Type B pancreatic cell (in vitro differentiated cells): ENCODE measurements at regions not wholly inside any gene's neighbourhood (a gene's known extent, or its start where the extent isn't known, plus 50 kb on each side); places are given as distances from the start of the nearest gene placed in this dataset.

Experiments used
- DNase-seq: peaks from one replicate; pipeline ENCODE4 v3.0.0; 2021; ENCODE audit warnings: mixed read lengths; ENCODE audit not compliant: unreplicated experiment; ENCODE audit errors: extremely low spot score
- H3K27ac Mint-ChIP-seq: 2 replicates; pipeline ENCODE4 v1.8.0; 2021; ENCODE audit warnings: mild to moderate bottlenecking, mixed read lengths
- H3K27me3 Mint-ChIP-seq: 2 replicates; pipeline ENCODE4 v1.8.0; 2021; ENCODE audit warnings: mixed read lengths
- H3K36me3 Mint-ChIP-seq: 2 replicates; pipeline ENCODE4 v1.8.0; 2021; ENCODE audit warnings: mixed read lengths
- H3K4me1 Mint-ChIP-seq: one replicate; pipeline ENCODE4 v1.8.0; 2021; ENCODE audit warnings: mixed read lengths; ENCODE audit not compliant: unreplicated experiment
- H3K4me3 Mint-ChIP-seq: 2 replicates; pipeline ENCODE4 v1.8.0; 2021; ENCODE audit warnings: mild to moderate bottlenecking, mixed read lengths
- H3K9me3 Mint-ChIP-seq: 2 replicates; pipeline ENCODE4 v1.8.0; 2021; ENCODE audit warnings: mixed read lengths
- TF ChIP-seq, protein P1 (sequence below): fragments of 200-600 bp; sonication (generic); conservative IDR thresholded peaks from 2 replicates; pipeline ENCODE4 v1.5.0; 2021; ENCODE audit warnings: antibody characterized with exemption, mild to moderate bottlenecking

DNA sequence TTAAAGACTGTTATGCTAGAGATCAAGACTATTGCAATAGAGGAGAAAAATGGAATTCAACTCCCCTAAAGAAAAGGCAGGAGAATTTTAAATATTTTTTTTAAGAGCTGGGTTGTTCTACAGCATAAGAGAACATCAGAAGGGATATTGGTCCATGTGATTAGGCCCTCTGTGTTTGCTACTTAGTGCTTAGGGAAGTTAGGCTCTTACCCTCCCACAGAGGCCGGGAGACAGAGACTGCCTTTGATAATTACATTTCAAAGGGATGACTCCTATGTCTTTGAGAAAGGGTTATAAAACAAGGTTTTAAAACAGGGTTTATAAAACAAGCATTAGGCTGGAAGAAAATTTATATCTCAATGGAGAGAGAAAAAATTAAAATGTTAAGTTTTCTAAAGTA lies 1248.1 kb upstream of the PCDH20 start:
- H3K9me3 Mint-ChIP-seq, result no peaks in the 10 kb centered on the region
- H3K27ac Mint-ChIP-seq, result no peak overlapping the region
- H3K27me3 Mint-ChIP-seq, result no peaks in the 10 kb centered on the region
- DNase-seq, result no peak
- TF ChIP-seq, protein P1, sequence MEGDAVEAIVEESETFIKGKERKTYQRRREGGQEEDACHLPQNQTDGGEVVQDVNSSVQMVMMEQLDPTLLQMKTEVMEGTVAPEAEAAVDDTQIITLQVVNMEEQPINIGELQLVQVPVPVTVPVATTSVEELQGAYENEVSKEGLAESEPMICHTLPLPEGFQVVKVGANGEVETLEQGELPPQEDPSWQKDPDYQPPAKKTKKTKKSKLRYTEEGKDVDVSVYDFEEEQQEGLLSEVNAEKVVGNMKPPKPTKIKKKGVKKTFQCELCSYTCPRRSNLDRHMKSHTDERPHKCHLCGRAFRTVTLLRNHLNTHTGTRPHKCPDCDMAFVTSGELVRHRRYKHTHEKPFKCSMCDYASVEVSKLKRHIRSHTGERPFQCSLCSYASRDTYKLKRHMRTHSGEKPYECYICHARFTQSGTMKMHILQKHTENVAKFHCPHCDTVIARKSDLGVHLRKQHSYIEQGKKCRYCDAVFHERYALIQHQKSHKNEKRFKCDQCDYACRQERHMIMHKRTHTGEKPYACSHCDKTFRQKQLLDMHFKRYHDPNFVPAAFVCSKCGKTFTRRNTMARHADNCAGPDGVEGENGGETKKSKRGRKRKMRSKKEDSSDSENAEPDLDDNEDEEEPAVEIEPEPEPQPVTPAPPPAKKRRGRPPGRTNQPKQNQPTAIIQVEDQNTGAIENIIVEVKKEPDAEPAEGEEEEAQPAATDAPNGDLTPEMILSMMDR, result no peak
- no peak overlapping the region for H3K4me3 Mint-ChIP-seq
- H3K4me1 Mint-ChIP-seq, result peaks cover 11% of the 10 kb centered on the region
- no peaks in the 10 kb centered on the region for H3K36me3 Mint-ChIP-seq

DNA sequence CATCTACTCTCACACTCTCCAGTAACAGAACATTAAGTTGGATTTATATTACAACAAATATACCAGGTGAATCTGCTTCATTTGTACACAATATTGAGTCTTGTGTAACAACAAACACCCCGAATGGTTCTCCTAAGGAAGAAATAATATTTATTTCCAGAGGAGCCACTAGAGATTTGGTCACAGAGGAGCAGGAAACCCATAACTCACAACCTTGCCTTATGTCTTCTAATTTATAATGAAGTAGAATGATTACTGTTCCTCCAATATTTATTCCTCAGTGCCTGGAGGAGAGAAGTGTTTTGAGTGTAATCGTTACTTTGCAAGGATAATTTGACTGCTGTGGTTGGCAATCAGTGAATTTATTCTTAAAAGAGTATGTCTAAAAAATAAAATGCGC lies 1243.7 kb upstream of the PCDH20 start:
- H3K27ac Mint-ChIP-seq, result no peak overlapping the region
- TF ChIP-seq, protein P1, result no peak
- peaks cover 11% of the 10 kb centered on the region for H3K4me1 Mint-ChIP-seq
- peaks cover 5% of the 10 kb centered on the region for H3K9me3 Mint-ChIP-seq
- H3K4me3 Mint-ChIP-seq, result no peak overlapping the region
- no peak for DNase-seq
- H3K27me3 Mint-ChIP-seq, result no peaks in the 10 kb centered on the region
- no peaks in the 10 kb centered on the region for H3K36me3 Mint-ChIP-seq

DNA sequence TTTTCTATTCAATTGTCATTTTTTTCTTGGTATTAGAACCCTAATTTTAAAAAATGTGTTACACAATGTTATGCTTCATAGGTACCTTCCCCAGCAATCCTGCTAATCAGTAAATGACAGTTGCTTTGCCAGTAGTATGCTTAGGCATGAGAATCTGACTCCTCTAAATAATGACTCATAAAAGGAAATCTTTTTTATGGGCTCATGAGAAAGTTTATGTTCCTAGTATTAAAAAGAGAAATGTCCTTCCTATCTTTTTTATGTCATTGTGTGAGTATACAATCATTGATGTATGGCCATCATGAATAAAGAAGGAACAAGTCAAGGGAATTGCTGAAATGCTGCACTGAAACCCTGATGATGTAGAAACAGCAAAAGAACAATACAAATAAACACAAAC lies 1237.7 kb upstream of the PCDH20 start:
- peaks cover 5% of the 10 kb centered on the region for H3K9me3 Mint-ChIP-seq
- TF ChIP-seq, protein P1, result no peak
- no peaks in the 10 kb centered on the region for H3K27me3 Mint-ChIP-seq
- no peaks in the 10 kb centered on the region for H3K36me3 Mint-ChIP-seq
- DNase-seq, result no peak
- no peak overlapping the region for H3K4me3 Mint-ChIP-seq
- no peaks in the 10 kb centered on the region for H3K4me1 Mint-ChIP-seq
- no peak overlapping the region for H3K27ac Mint-ChIP-seq

DNA sequence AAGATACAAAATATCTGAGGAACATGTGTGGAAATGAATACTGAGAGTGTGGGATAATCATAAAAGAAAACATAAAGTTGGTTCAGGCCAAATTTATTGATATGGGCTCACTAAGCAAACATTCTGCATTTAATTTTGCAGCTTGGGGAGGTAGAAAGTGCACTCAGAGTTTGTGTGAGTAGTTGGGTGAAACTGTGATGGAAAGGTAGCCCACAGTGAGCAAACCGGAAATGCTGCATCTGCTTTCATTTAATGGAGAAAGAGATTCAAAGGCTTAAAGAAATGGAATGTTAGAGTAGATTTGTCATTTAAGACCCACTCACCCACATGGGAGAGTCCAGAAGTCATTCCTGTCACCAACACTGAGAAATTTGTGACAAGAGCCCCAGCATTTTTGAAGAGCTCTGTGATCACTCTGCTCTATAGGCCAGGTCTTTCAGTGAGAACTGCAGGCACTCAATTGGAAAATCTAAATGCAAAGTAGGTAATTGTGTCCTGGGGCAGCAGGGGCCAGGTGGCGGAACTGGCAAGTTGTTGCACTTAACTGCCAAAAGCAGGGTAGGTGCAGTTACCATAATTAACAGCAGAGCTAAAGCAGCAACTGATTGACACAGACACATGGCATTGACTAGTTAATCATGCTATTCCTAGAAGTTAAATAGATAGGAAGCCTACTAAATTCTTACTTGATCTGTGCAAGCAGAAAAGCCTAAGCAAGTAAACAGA lies 1228.3 kb upstream of the PCDH20 start:
- Mint-ChIP-seq H3K36me3 (peaks cover 8% of the 10 kb centered on the region), H3K27ac (peak overlapping the region; percentile 81), H3K4me1 (peaks cover 11% of the 10 kb centered on the region), H3K9me3 (peaks cover 16% of the 10 kb centered on the region), H3K4me3 (peak overlapping the region; percentile 7), H3K27me3 (no peaks in the 10 kb centered on the region)
- DNase-seq, result no peak
- TF ChIP-seq, protein P1, result no peak

DNA sequence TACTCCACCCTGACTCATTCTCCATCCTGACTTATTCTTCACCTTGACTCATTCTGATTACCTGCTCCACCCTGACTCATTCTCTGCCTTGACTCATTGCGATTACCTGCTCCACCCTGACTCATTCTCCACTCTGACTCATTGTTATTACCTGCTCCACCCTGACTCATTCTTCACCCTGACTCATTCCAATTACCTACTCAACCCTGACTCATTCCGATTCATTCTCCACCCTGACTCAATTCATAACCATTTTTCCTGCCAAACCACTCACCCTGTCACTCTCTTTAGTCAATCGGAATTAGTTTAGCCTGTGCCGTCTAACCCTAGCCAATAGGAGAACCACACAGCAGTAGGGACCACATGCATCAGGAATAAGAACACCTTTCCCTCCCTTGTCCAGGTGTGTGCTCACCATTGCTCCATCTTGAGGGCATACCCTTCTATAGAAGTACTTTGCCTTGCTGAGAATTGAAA lies 1227.4 kb upstream of the PCDH20 start:
- Mint-ChIP-seq H3K36me3 (peaks cover 8% of the 10 kb centered on the region), H3K4me1 (peaks cover 11% of the 10 kb centered on the region), H3K9me3 (peaks cover 16% of the 10 kb centered on the region), H3K27ac (peak overlapping the region; percentile 81), H3K27me3 (no peaks in the 10 kb centered on the region), H3K4me3 (peak overlapping the region; percentile 19)
- no peak for DNase-seq
- TF ChIP-seq, protein P1, result no peak
